Amygdala (tissue), 56 donors: ENCODE measurements at regions not wholly inside any gene's neighbourhood (a gene's known extent, or its start where the extent isn't known, plus 50 kb on each side); places are given as distances from the start of the nearest gene placed in this dataset.
A peak's percentile ranks its signal among the peaks of the same experiment; 100 is the strongest.

Source experiments
- DNase-seq, 56 donors: peaks; one replicate each; lab custom pipeline; 2025; lab: John Stamatoyannopoulos, UW

DNA sequence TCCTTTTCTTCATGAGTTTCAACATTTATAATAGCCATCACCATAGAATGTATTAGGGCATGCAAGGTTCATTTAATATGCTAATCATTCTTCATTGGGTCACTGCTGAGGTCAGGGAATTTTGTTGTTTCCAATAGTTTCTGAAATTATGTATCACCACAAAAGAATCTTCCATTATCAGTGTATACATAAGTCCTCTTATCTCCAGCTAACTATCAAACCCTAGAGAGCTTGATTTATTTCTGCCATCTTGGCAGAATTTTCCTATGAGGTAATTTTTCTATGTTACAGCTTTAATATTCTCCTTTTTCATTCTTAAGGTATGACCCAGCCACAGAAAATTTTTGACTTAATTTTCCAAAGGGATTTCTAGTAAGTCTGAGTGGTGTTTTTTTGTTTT, 415.0 kb upstream of the SLITRK1 start:
- DNase-seq: no peak

GRCh38 chr13:84296401-84296800, 414.1 kb upstream of the SLITRK1 start:
- no peak for DNase-seq

DNA sequence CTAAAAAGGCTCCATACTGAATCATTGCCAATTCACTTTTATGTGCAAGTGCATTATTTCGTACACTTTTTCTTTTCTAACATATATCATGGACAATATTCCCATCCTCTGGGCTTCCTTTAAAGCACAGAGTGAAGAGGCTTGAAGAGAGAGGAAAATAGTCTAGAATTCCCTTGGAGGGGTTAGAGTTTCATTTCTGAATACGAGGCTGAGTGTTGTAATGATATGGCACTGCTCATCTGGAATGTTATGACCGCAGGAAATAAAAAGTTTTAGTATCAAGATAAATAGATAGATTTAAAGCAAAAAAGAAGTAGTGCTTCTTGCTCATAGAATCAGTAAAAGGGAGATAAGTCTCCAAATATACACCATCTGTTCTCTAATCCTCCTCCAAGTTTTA, 412.3 kb upstream of the SLITRK1 start:
- DNase-seq: no peak

- no peak for DNase-seq
Observed at GRCh38 chr13:84290386-84290785, 408.1 kb upstream of the SLITRK1 start.

DNA sequence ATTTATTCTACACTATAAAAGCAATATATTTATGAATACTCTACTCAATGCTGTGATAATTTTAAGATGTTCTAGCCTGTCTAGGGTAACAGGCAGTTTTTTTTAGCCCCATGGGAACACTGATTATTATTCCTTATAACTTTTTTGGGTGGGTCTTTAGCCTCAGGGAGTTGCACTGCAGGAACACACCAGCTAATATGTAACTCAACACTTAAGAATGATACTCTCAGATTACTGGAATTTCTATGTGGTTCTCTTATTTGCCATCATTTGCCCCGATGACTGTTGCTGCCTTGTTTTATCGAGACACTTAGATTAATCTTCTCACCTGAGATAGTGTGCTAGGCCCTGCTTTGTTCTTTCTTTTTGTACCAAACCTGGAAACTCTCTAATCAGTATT, 396.9 kb upstream of the SLITRK1 start:
- no peak for DNase-seq

GRCh38 chr13:84272877-84273562, 390.7 kb upstream of the SLITRK1 start:
- DNase-seq: no peak

GRCh38 chr13:84265257-84265764, 383.0 kb upstream of the SLITRK1 start:
- DNase-seq: no peak

GRCh38 chr13:84263354-84264069, 381.2 kb upstream of the SLITRK1 start:
- DNase-seq: no peak

- no peak for DNase-seq
Observed at GRCh38 chr13:84255226-84255797, 373.0 kb upstream of the SLITRK1 start.

GRCh38 chr13:84249463-84249862, 367.2 kb upstream of the SLITRK1 start:
- no peak for DNase-seq

DNA sequence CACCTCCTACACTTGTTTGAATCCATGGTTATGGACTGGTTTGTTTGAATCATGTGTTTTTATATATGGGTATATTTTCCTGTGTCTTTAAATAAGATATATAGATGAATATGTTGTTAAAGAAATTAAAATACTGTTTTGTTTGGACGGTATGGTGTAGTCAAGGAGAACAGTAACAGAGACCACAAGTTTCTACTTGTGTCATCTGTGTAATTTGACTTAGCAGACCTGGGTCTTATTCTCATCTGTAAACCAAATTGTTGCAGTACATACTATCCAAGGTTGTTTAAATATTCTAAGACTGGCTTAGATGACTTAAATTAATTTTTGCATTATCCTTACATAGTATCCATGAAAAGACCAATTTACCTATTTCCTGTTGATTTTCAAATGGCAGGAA, 361.1 kb upstream of the SLITRK1 start:
- no peak for DNase-seq

GRCh38 chr13:84239032-84239431, 356.8 kb upstream of the SLITRK1 start:
- DNase-seq: no peak

- peak in 1 of 56 donors; percentile 0 for DNase-seq
Observed at GRCh38 chr13:84238381-84238780, 356.1 kb upstream of the SLITRK1 start.

- DNase-seq: no peak
Observed at GRCh38 chr13:84237143-84237542, 354.9 kb upstream of the SLITRK1 start.

GRCh38 chr13:84234416-84234815, 352.1 kb upstream of the SLITRK1 start:
- DNase-seq: no peak

- DNase-seq: no peak
Observed at GRCh38 chr13:84230568-84230967, 348.3 kb upstream of the SLITRK1 start.

DNA sequence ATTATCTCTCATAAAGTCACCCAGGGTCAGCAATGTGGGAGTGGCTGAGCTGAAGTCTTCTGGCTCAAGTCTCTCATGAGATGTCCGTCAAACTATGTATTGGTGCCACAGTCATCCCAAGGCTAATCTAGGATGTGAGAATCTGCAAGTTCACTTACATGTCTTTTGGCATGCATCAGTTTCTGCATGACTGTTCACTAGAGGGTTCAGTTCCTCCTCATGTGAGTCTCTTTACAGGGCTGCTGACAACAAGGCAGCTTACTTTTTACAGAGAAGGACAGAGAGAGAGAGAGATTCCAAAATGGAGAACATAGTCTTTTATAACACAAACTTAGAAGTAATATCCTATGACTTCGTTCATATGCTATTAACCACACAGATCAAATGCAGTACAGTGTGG, 328.8 kb upstream of the SLITRK1 start:
- no peak for DNase-seq

DNA sequence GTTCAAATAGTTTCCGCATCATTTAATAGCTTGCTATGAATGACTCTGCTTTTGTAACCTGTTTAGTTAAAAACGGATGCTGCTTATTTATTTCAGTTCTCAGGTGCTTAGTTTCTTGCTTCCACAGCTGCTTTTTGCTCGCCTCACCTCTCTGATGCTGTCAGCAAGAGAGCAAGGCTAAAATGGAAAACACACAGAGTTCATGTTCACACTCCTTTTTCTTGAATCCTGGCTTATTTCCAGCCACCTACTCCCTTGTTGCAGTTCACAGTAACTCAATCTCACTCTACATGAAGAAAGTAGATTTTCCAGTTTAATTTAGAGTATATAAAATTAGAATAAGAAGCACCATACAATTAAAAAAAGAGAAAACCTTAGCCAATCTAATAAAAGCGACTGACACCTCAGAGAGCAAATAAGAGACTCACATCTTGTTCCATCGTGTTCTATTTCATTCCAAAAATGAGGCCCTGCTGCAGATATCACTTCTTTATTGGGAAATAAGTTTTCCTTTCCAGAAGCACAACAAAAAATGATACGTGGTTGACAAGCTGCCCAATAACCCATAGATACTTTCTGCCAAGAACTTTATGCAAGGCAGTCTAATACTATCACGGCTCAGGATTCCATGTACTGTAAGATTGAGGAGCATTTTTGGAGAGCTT, 326.1 kb upstream of the SLITRK1 start:
- DNase-seq: no peak

GRCh38 chr13:84207509-84207908, 325.2 kb upstream of the SLITRK1 start:
- no peak for DNase-seq

- DNase-seq: no peak
Observed at GRCh38 chr13:84200971-84201370, 318.7 kb upstream of the SLITRK1 start.

DNA sequence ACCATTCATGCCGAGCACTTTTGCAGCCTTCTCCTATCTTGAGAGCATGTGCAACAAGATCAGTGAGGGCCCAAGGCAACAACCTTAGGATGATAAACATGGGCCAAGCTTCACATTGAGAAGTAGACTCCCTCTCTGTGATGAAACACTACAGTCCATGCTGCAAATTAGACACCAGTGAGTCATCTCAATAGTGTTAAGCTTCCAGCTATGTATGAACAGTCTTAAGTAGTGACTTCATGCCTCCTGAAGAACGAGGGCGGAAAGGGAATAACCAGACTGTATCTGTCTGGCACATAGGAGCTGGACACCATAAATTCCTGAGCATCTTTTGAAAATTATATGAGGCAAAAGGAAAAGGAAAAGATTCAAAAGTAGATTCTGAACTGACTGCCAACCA, 309.9 kb upstream of the SLITRK1 start:
- no peak for DNase-seq
